SK-N-SH (cell line): ENCODE measurements at regions not wholly inside any gene's neighbourhood (a gene's known extent, or its start where the extent isn't known, plus 50 kb on each side); places are given as distances from the start of the nearest gene placed in this dataset.

Experiments
- CTCF ChIA-PET: fragments of 300-600, 350-600 bp; formaldehyde crosslinking; extraction: SDS; loops from one replicate; lab custom pipeline; 2021; lab: Yijun Ruan, JAX
- POLR2A ChIA-PET: fragments of 350-600 bp; sonication (Branson Sonifier 250); formaldehyde crosslinking; extraction: SDS; loops from one replicate; lab custom pipeline; 2020; ENCODE audit warnings: antibody characterized with exemption, inconsistent platforms; lab: Yijun Ruan, JAX
- DNase-seq: peaks from one replicate; pipeline ENCODE4 v3.0.0; 2012
- H2AFZ ChIP-seq: fragments of 200-600 bp; sonication (generic); 2 replicates; pipeline ENCODE4 v1.8.1; 2016; ENCODE audit warnings: antibody characterized with exemption, mild to moderate bottlenecking, low read depth
- H3F3A ChIP-seq: fragments of 200-600 bp; sonication (generic); replicated peaks from 2 replicates; pipeline ENCODE3; 2016; ENCODE audit warnings: antibody characterized with exemption, mild to moderate bottlenecking; ENCODE audit not compliant: insufficient read depth
- H3K27ac ChIP-seq, 2 experiments: fragments of 200-500 bp in 1 of 2; fragments of 200-600 bp in 1 of 2; sonication (Bioruptor generic) in 1 of 2; sonication (generic), shearing (Covaris generic) in 1 of 2; 2 replicates each; pipeline versions ENCODE4 v1.5.1 to v1.6.1; 2014 to 2016; ENCODE audit warnings: low read depth in 2 of 2, inconsistent platforms in 1 of 2, low read length in 1 of 2, mild to moderate bottlenecking in 1 of 2, mixed read lengths in 1 of 2
- H3K27me3 ChIP-seq: fragments of 200-600 bp; sonication (generic), shearing (Covaris generic); 2 replicates; pipeline ENCODE4 v1.6.1; 2016; ENCODE audit warnings: mixed run types; ENCODE audit not compliant: insufficient read depth
- H3K36me3 ChIP-seq, 2 experiments: fragments of 200-500 bp in 1 of 2; fragments of 200-600 bp in 1 of 2; sonication (Bioruptor generic) in 1 of 2; sonication (generic) in 1 of 2; replicated peaks in 1 of 2; 2 replicates each; pipeline versions ENCODE3 to v1.5.1; 2014 to 2016; ENCODE audit warnings: low read length in 1 of 2, mild to moderate bottlenecking in 1 of 2; ENCODE audit not compliant: insufficient read depth in 2 of 2, control insufficient read depth in 1 of 2
- H3K4me1 ChIP-seq, 2 experiments: fragments of 200-500 bp in 1 of 2; fragments of 200-600 bp in 1 of 2; sonication (Bioruptor generic) in 1 of 2; sonication (generic), shearing (Covaris generic) in 1 of 2; 2 replicates each; pipeline versions ENCODE4 v1.5.1 to v1.6.1; 2014 to 2016; ENCODE audit warnings: low read depth in 1 of 2, low read length in 1 of 2, mixed run types in 1 of 2; ENCODE audit not compliant: insufficient read depth in 2 of 2, control insufficient read depth in 1 of 2
- H3K4me2 ChIP-seq: fragments of 200-600 bp; sonication (generic), shearing (Covaris generic); 2 replicates; pipeline ENCODE4 v1.6.1; 2017; ENCODE audit warnings: mixed run types
- H3K4me3 ChIP-seq, 2 experiments: fragments of 200-500 bp in 1 of 2; fragments of 200-600 bp in 1 of 2; sonication (Bioruptor generic) in 1 of 2; sonication (generic), shearing (Covaris generic) in 1 of 2; 2 replicates each; pipeline versions ENCODE4 v1.5.1 to v1.8.1; 2014 to 2016; ENCODE audit warnings: low read depth in 2 of 2, inconsistent platforms in 1 of 2, low read length in 1 of 2, mild to moderate bottlenecking in 1 of 2, mixed read lengths in 1 of 2, moderate library complexity in 1 of 2
- H3K79me2 ChIP-seq: fragments of 200-600 bp; sonication (generic); 2 replicates; pipeline ENCODE4 v1.8.1; 2017; ENCODE audit warnings: mild to moderate bottlenecking; ENCODE audit not compliant: insufficient read depth
- H3K9ac ChIP-seq: fragments of 200-600 bp; sonication (generic); 2 replicates; pipeline ENCODE4 v1.6.1; 2017; ENCODE audit warnings: mixed run types
- H3K9me2 ChIP-seq: fragments of 200-600 bp; sonication (generic); 2 replicates; pipeline ENCODE4 v1.6.1; 2017; ENCODE audit warnings: mixed run types
- H3K9me3 ChIP-seq: fragments of 200-600 bp; sonication (generic); 2 replicates; pipeline ENCODE4 v1.6.1; 2017; ENCODE audit warnings: mixed run types, mild to moderate bottlenecking, moderate library complexity
- H4K20me1 ChIP-seq: fragments of 200-600 bp; sonication (generic); 2 replicates; pipeline ENCODE4 v1.6.1; 2017; ENCODE audit warnings: mild to moderate bottlenecking, mixed run types; ENCODE audit not compliant: insufficient read depth
- FOSL2 ChIP-seq: IDR thresholded peaks from 2 replicates; pipeline ENCODE4 v1.4.0; 2012; ENCODE audit warnings: low read depth, mild to moderate bottlenecking, moderate library complexity, borderline replicate concordance
- GATA2 ChIP-seq: sonication (generic); formaldehyde crosslinking; IDR thresholded peaks from 2 replicates; pipeline ENCODE4 v1.5.0; 2020; ENCODE audit warnings: mild to moderate bottlenecking, missing genetic modification reagents
- JUND ChIP-seq: IDR thresholded peaks from 2 replicates; pipeline ENCODE4 v1.4.0; 2012
- MAX ChIP-seq: IDR thresholded peaks from 2 replicates; pipeline ENCODE4 v1.4.0; 2012; ENCODE audit warnings: low read depth
- MEF2A ChIP-seq: IDR thresholded peaks from 2 replicates; pipeline ENCODE4 v1.4.0; 2012; ENCODE audit warnings: low read depth, borderline replicate concordance
- NFIC ChIP-seq: IDR thresholded peaks from 2 replicates; pipeline ENCODE4 v1.4.0; 2012; ENCODE audit warnings: borderline replicate concordance
- RAD21 ChIP-seq: IDR thresholded peaks from 2 replicates; pipeline ENCODE4 v1.6.1; 2012; ENCODE audit warnings: mild to moderate bottlenecking, low read length
- REST ChIP-seq: IDR thresholded peaks from 2 replicates; pipeline ENCODE4 v1.6.1; 2012; ENCODE audit warnings: mild to moderate bottlenecking, low read depth, low read length, moderate library complexity
- RFX5 ChIP-seq: IDR thresholded peaks from 2 replicates; pipeline ENCODE4 v1.6.1; 2012; ENCODE audit warnings: mild to moderate bottlenecking, improper control_type of control experiment, low read length
- RXRA ChIP-seq: IDR thresholded peaks from 2 replicates; pipeline ENCODE4 v1.4.0; 2012; ENCODE audit warnings: low read depth, mild to moderate bottlenecking, borderline replicate concordance
- TCF12 ChIP-seq: IDR thresholded peaks from 2 replicates; pipeline ENCODE4 v1.4.0; 2012
- TEAD4 ChIP-seq: IDR thresholded peaks from 2 replicates; pipeline ENCODE4 v1.4.0; 2012; ENCODE audit warnings: mild to moderate bottlenecking, borderline replicate concordance; ENCODE audit not compliant: insufficient read depth
- YY1 ChIP-seq: IDR thresholded peaks from 2 replicates; pipeline ENCODE4 v1.4.0; 2012; ENCODE audit warnings: low read depth, mild to moderate bottlenecking
- WGBS: methylation state at CpG from one replicate; pipeline ENCODE4 v1.1.6; 2017; ENCODE audit warnings: low lambda C conversion rate; 5-methylcytosine and 5-hydroxymethylcytosine counted together
- TF ChIP-seq, protein P1 (sequence below): IDR thresholded peaks from 2 replicates; pipeline ENCODE4 v1.4.0; 2012; ENCODE audit warnings: low read depth, borderline replicate concordance
- TF ChIP-seq, protein P2 (sequence below): fragments of 150-350 bp; IDR thresholded peaks from 2 replicates; pipeline ENCODE4 v1.6.1; 2016; ENCODE audit warnings: mild to moderate bottlenecking, low read depth, low read length

DNA sequence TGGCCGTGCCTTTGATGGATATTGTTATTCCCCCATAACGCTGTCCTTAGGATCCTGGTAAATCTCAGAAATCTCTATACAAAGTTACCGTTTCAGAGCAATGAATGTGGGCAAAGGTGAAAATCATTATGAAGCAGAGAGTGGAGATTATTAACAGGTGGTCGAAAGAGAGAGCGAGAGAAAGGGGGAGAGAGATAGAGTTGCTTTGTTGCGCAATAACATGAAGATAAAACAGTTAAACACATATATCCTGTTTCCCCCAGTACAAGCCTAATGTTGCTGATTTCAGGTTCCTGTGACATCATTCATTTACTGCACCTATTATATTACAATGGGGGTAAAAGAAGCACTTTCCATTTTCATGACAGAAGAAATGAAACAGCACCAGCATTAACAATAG is 535.4 kb upstream of the RBFOX1 start:
- no peak overlapping the region for H3K4me2 ChIP-seq
- H3F3A ChIP-seq: no peaks in the 10 kb centered on the region
- 27% methylated on average over 6 of the region's 6 CpGs for WGBS
- no peaks in the 10 kb centered on the region for H3K4me1 ChIP-seq
- H3K9me3 ChIP-seq: no peaks in the 10 kb centered on the region
- POLR2A ChIA-PET: no interaction called here
- no peaks in the 10 kb centered on the region for H3K27me3 ChIP-seq
- no peaks in the 10 kb centered on the region for H3K36me3 ChIP-seq
- no peak overlapping the region for H3K27ac ChIP-seq
- no peak overlapping the region for H2AFZ ChIP-seq
- DNase-seq: no peak
- CTCF ChIA-PET: no interaction called here
- H3K9ac ChIP-seq: no peak overlapping the region
- TF ChIP-seq JUND: no peak
- H3K9me2 ChIP-seq: no peaks in the 10 kb centered on the region
- H3K4me3 ChIP-seq: no peak overlapping the region
- H3K79me2 ChIP-seq: no peaks in the 10 kb centered on the region
- H4K20me1 ChIP-seq: no peaks in the 10 kb centered on the region

- no peaks in the 10 kb centered on the region for H4K20me1 ChIP-seq
- H3K9me3 ChIP-seq: no peaks in the 10 kb centered on the region
- no peak for DNase-seq
- TF ChIP-seq, protein P1, sequence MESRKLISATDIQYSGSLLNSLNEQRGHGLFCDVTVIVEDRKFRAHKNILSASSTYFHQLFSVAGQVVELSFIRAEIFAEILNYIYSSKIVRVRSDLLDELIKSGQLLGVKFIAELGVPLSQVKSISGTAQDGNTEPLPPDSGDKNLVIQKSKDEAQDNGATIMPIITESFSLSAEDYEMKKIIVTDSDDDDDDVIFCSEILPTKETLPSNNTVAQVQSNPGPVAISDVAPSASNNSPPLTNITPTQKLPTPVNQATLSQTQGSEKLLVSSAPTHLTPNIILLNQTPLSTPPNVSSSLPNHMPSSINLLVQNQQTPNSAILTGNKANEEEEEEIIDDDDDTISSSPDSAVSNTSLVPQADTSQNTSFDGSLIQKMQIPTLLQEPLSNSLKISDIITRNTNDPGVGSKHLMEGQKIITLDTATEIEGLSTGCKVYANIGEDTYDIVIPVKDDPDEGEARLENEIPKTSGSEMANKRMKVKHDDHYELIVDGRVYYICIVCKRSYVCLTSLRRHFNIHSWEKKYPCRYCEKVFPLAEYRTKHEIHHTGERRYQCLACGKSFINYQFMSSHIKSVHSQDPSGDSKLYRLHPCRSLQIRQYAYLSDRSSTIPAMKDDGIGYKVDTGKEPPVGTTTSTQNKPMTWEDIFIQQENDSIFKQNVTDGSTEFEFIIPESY: no peak
- TF ChIP-seq TEAD4 (no peak), RAD21 (no peak), NFIC (no peak), REST (no peak), MEF2A (no peak), RFX5 (no peak), MAX (no peak), TCF12 (no peak), GATA2 (CRISPR knock-in tag) (no peak), RXRA (no peak), FOSL2 (no peak), YY1 (no peak)
- TF ChIP-seq, protein P2, sequence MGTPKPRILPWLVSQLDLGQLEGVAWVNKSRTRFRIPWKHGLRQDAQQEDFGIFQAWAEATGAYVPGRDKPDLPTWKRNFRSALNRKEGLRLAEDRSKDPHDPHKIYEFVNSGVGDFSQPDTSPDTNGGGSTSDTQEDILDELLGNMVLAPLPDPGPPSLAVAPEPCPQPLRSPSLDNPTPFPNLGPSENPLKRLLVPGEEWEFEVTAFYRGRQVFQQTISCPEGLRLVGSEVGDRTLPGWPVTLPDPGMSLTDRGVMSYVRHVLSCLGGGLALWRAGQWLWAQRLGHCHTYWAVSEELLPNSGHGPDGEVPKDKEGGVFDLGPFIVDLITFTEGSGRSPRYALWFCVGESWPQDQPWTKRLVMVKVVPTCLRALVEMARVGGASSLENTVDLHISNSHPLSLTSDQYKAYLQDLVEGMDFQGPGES: no peak
- CTCF ChIA-PET: no interaction called here
- no peak overlapping the region for H3K4me2 ChIP-seq
- H3K27ac ChIP-seq: no peak overlapping the region
- no peak overlapping the region for H3K4me3 ChIP-seq
- peaks cover 4% of the 10 kb centered on the region; the same call in 1 of the 2 replicates for H3K9me2 ChIP-seq
- H2AFZ ChIP-seq: no peak overlapping the region
- POLR2A ChIA-PET: no interaction called here
- H3K9ac ChIP-seq: no peak overlapping the region
- no peaks in the 10 kb centered on the region for H3K27me3 ChIP-seq
- no peaks in the 10 kb centered on the region for H3K4me1 ChIP-seq
- H3K36me3 ChIP-seq: no peaks in the 10 kb centered on the region
- no peaks in the 10 kb centered on the region for H3K79me2 ChIP-seq
- H3F3A ChIP-seq: no peaks in the 10 kb centered on the region
Measured at GRCh38 chr16:6777624-6778023, 555.0 kb upstream of the RBFOX1 start.
